ENCODE measurements at regions not wholly inside any gene's neighbourhood (a gene's known extent, or its start where the extent isn't known, plus 50 kb on each side); places are given as distances from the start of the nearest gene placed in this dataset.

DNA sequence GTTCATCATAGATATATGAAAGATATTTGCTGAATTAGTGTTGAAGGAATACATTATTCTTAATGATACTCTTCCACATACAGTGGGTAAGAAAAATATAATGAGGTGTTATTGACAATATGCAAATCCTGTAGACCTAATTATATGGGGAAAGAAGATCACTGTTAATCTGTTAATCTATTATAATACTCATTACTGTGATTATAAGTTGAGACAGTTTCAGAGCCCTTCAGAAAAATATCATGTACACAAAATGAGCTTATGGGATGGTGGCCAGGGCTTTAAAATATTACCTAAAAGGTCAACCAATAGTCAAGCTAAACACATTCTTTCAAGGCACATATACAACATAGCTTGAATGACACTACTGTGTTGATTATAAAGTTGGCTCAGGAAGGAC lies 163.5 kb downstream of the NOL4 start:
- H4K20me1 ChIP-seq (replicated peaks; ENCODE audit: insufficient read depth) = no peaks in the 10 kb centered on the region
- H3K9me2 ChIP-seq (ENCODE audit: insufficient read depth) = no peaks in the 10 kb centered on the region
- H3K36me3 ChIP-seq (ENCODE audit: insufficient read depth) = no peaks in the 10 kb centered on the region
- DNase-seq (ENCODE audit: low spot score) (no peak), ATAC-seq (no peak)
- Mint-ChIP-seq H3K4me1 (no peaks in the 10 kb centered on the region), H3K27ac (no peak overlapping the region), H3K27me3 (ENCODE audit: insufficient read depth, low read depth, poor library complexity) (no peaks in the 10 kb centered on the region), H3K36me3 (ENCODE audit: low read depth) (no peaks in the 10 kb centered on the region), H3K4me3 (no peak overlapping the region), H3K9me3 (no peaks in the 10 kb centered on the region)
- H3F3A ChIP-seq (replicated peaks; ENCODE audit: low read depth) = no peaks in the 10 kb centered on the region
- H3K4me1 ChIP-seq (ENCODE audit: insufficient read depth) = no peaks in the 10 kb centered on the region
- TF ChIP-seq, protein P1, sequence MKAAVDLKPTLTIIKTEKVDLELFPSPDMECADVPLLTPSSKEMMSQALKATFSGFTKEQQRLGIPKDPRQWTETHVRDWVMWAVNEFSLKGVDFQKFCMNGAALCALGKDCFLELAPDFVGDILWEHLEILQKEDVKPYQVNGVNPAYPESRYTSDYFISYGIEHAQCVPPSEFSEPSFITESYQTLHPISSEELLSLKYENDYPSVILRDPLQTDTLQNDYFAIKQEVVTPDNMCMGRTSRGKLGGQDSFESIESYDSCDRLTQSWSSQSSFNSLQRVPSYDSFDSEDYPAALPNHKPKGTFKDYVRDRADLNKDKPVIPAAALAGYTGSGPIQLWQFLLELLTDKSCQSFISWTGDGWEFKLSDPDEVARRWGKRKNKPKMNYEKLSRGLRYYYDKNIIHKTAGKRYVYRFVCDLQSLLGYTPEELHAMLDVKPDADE (IDR thresholded peaks at IDR 0.05) = no peak
- TF ChIP-seq REST (IDR thresholded peaks at IDR 0.05; ENCODE audit: unreplicated experiment) (no peak), STAT1 (IDR thresholded peaks at IDR 0.05; ENCODE audit: unreplicated experiment) (no peak), POLR2AphosphoS5 (IDR thresholded peaks at IDR 0.05; ENCODE audit: low read depth) (no peak), EZH2 (IDR thresholded peaks at IDR 0.05; ENCODE audit: low read depth, unreplicated experiment) (no peak), ZNF331 (CRISPR knock-in tag; IDR thresholded peaks at IDR 0.05; ENCODE audit: low read depth) (no peak), EZH2phosphoT487 (IDR thresholded peaks at IDR 0.05; ENCODE audit: unreplicated experiment) (no peak), CREB1 (CRISPR knock-in tag; IDR thresholded peaks at IDR 0.05; ENCODE audit: low read depth) (no peak), NANOG (IDR thresholded peaks at IDR 0.05; ENCODE audit: borderline replicate concordance) (no peak), ZNF114 (CRISPR knock-in tag; IDR thresholded peaks at IDR 0.05) (no peak)
- TF ChIP-seq, protein P2, sequence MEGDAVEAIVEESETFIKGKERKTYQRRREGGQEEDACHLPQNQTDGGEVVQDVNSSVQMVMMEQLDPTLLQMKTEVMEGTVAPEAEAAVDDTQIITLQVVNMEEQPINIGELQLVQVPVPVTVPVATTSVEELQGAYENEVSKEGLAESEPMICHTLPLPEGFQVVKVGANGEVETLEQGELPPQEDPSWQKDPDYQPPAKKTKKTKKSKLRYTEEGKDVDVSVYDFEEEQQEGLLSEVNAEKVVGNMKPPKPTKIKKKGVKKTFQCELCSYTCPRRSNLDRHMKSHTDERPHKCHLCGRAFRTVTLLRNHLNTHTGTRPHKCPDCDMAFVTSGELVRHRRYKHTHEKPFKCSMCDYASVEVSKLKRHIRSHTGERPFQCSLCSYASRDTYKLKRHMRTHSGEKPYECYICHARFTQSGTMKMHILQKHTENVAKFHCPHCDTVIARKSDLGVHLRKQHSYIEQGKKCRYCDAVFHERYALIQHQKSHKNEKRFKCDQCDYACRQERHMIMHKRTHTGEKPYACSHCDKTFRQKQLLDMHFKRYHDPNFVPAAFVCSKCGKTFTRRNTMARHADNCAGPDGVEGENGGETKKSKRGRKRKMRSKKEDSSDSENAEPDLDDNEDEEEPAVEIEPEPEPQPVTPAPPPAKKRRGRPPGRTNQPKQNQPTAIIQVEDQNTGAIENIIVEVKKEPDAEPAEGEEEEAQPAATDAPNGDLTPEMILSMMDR (conservative IDR thresholded peaks at IDR 0.05; ENCODE audit: low read depth in 2 of 2) = no peak
- no peak overlapping the region for H3K27ac ChIP-seq (ENCODE audit: low read depth)
- no peak overlapping the region for H3K4me3 ChIP-seq
- H2AFZ ChIP-seq = no peak overlapping the region
- H3K79me2 ChIP-seq (replicated peaks; ENCODE audit: insufficient read depth) = no peaks in the 10 kb centered on the region
- no peak overlapping the region for H3K4me2 ChIP-seq
- H3K27me3 ChIP-seq (ENCODE audit: insufficient read depth) = no peaks in the 10 kb centered on the region

All from GM23338 (cell line).